MM.1S (cell line): ENCODE measurements at regions not wholly inside any gene's neighbourhood (a gene's known extent, or its start where the extent isn't known, plus 50 kb on each side); places are given as distances from the start of the nearest gene placed in this dataset.

Experiments
- CTCF ChIP-seq: fragments of 300-600 bp; sonication (generic); IDR thresholded peaks from 2 replicates; pipeline ENCODE4 v1.5.1; 2016; ENCODE audit warnings: antibody characterized with exemption, low read length, mixed read lengths
- EZH2 ChIP-seq: fragments of 300-600 bp; sonication (generic); optimal IDR thresholded peaks from 2 replicates; pipeline ENCODE3; 2017; ENCODE audit warnings: low read depth, mild to moderate bottlenecking, antibody characterized with exemption, low read length, mixed read lengths
- EZH2phosphoT487 ChIP-seq: fragments of 300-600 bp; sonication (generic); IDR thresholded peaks from 2 replicates; pipeline ENCODE4 v1.6.1; 2018; ENCODE audit warnings: antibody characterized with exemption, low read length

GRCh38 chr3:154642145-154642544, 212.2 kb upstream of the GPR149 start:
- TF ChIP-seq EZH2phosphoT487 (no peak), CTCF (no peak), EZH2 (no peak)
